ENCODE measurements at regions not wholly inside any gene's neighbourhood (a gene's known extent, or its start where the extent isn't known, plus 50 kb on each side); places are given as distances from the start of the nearest gene placed in this dataset.

DNA sequence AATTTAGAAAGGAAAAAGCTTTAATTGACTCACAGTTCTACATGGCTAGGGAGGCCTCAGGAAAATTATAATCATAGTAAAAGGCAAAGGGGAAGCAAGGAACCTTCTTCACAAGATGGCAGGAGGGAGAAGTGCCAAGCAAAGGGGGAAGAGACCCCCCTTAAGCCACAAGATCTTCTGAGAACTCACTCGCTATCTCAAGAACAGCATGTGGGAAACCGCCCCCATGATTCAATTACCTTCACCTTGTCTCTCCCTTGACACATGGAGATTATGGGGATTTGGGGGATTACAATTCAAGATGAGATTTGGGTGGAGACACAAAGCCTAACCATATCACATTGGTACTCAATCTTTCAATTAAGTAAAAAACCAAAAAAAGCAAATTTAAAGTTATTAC lies 1778.7 kb upstream of the MIR17HG start:
- Histone ChIP-seq H3K27ac (ENCODE audit: extremely low read depth, low read depth, low read length) (no peak overlapping the region), H3K9ac (ENCODE audit: insufficient read depth in 1 of 2, low read depth in 2 of 2, low read length in 2 of 2) (no peak overlapping the region), H3K4me1 (replicated peaks in 1 of 2; ENCODE audit: control insufficient read depth in 2 of 2, insufficient read depth in 2 of 2, low read length in 2 of 2) (no peaks in the 10 kb centered on the region), H3K4me3 (no peak overlapping the region), H3K4me2 (ENCODE audit: insufficient read depth, low read length) (no peak overlapping the region), H3K9me1 (ENCODE audit: control insufficient read depth, insufficient read depth, low read length) (no peaks in the 10 kb centered on the region), H3K36me3 (ENCODE audit: control insufficient read depth, insufficient read depth, low read length) (no peaks in the 10 kb centered on the region), H3K9me3 (replicated peaks; ENCODE audit: control insufficient read depth, insufficient read depth, low read depth, low read length) (no peaks in the 10 kb centered on the region), H4K20me1 (replicated peaks; ENCODE audit: control insufficient read depth, insufficient read depth, low read length) (no peaks in the 10 kb centered on the region), H3K79me2 (ENCODE audit: control insufficient read depth, insufficient read depth, low read length) (no peaks in the 10 kb centered on the region), H3K27me3 (ENCODE audit: control insufficient read depth in 2 of 2, insufficient read depth in 2 of 2, low read length in 2 of 2) (no peaks in the 10 kb centered on the region), H2AFZ (ENCODE audit: low read depth, low read length) (no peak overlapping the region)
- 0% methylated on average over 2 of the region's 2 CpGs for WGBS (ENCODE audit: insufficient coverage, low coverage, missing lambda C conversion rate)
- no peak for DNase-seq (ENCODE audit: extremely low read depth in 1 of 4, low spot score in 3 of 4)
- ATAC-seq = no peak
- POLR2A ChIA-PET = no interaction called here
- in situ Hi-C loops (cut with MboI) = no loop called here
- intact Hi-C loops (cut with micrococcal nuclease) = no loop called here
- CTCF ChIA-PET (ENCODE audit: low intra/inter-chr PET ratio) = no interaction called here
- no TSS peak for BruUV-seq (replicated peaks)
- TF ChIP-seq ZNF695 (CRISPR knock-in tag; IDR thresholded peaks at IDR 0.05) (no peak), SOX6 (IDR thresholded peaks at IDR 0.05) (no peak), GTF2A2 (tag; IDR thresholded peaks at IDR 0.05) (no peak), ZNF175 (CRISPR knock-in tag; IDR thresholded peaks at IDR 0.05; ENCODE audit: low read depth) (no peak), MYC (IDR thresholded peaks at IDR 0.05; ENCODE audit: low read depth, low read length) (no peak), MYC (CRISPR knock-in tag; IDR thresholded peaks at IDR 0.05; ENCODE audit: borderline replicate concordance, low read depth) (no peak)
- no peak for FAIRE-seq

DNA sequence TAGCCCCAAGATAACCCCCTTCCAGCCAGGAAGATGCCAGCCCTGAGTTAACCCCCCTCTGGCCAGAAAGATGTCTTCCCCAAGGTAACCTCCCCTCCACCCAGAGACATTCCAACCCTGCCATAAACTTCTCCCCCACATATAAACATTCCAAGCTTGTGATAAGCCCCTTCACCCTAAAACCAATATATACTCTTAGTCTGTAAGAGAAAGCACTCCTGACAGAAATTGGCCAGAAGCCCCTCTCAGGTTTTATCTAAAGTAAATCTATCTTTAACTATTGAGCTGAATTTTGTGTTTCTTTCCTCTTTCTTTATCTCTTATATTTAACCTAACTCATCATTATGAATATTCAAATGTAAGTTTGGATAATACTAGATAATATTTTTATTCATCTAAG lies 1775.8 kb upstream of the MIR17HG start:
- POLR2A ChIA-PET = no interaction called here

More for the DNA sequence above, 1775.8 kb upstream of the MIR17HG start:
- H3K27me3 ChIP-seq (ENCODE audit: control insufficient read depth in 2 of 2, insufficient read depth in 2 of 2, low read length in 2 of 2) = no peaks in the 10 kb centered on the region
- no peak overlapping the region for H3K9ac ChIP-seq (ENCODE audit: insufficient read depth in 1 of 2, low read depth in 2 of 2, low read length in 2 of 2)
- BruUV-seq (replicated peaks) = no TSS peak
- TF ChIP-seq GATAD2A (IDR thresholded peaks at IDR 0.05) (no peak), ZNF146 (CRISPR knock-in tag; IDR thresholded peaks at IDR 0.05; ENCODE audit: unreplicated experiment) (no peak), PTRF (tag; IDR thresholded peaks at IDR 0.05) (no peak), SRSF3 (IDR thresholded peaks at IDR 0.05; ENCODE audit: insufficient read depth, low read length) (no peak), ZNF212 (CRISPR knock-in tag; IDR thresholded peaks at IDR 0.05) (no peak), EGR1 (conservative IDR thresholded peaks at IDR 0.05) (no peak)
- TF ChIP-seq, protein P1, sequence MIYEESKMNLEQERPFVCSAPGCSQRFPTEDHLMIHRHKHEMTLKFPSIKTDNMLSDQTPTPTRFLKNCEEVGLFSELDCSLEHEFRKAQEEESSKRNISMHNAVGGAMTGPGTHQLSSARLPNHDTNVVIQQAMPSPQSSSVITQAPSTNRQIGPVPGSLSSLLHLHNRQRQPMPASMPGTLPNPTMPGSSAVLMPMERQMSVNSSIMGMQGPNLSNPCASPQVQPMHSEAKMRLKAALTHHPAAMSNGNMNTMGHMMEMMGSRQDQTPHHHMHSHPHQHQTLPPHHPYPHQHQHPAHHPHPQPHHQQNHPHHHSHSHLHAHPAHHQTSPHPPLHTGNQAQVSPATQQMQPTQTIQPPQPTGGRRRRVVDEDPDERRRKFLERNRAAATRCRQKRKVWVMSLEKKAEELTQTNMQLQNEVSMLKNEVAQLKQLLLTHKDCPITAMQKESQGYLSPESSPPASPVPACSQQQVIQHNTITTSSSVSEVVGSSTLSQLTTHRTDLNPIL (CRISPR knock-in tag; IDR thresholded peaks at IDR 0.05) = no peak
- ATAC-seq (no peak), FAIRE-seq (no peak), DNase-seq (ENCODE audit: extremely low read depth in 1 of 4, low spot score in 3 of 4) (no peak)
- H3K4me3 ChIP-seq = no peak overlapping the region
- no peak overlapping the region for H2AFZ ChIP-seq (ENCODE audit: low read depth, low read length)
- no peaks in the 10 kb centered on the region for H3K4me1 ChIP-seq (replicated peaks in 1 of 2; ENCODE audit: control insufficient read depth in 2 of 2, insufficient read depth in 2 of 2, low read length in 2 of 2)
- H4K20me1 ChIP-seq (replicated peaks; ENCODE audit: control insufficient read depth, insufficient read depth, low read length) = no peaks in the 10 kb centered on the region
- CTCF ChIA-PET (ENCODE audit: low intra/inter-chr PET ratio) = no interaction called here
- H3K36me3 ChIP-seq (ENCODE audit: control insufficient read depth, insufficient read depth, low read length) = no peaks in the 10 kb centered on the region
- H3K4me2 ChIP-seq (ENCODE audit: insufficient read depth, low read length) = no peak overlapping the region
- no peaks in the 10 kb centered on the region for H3K79me2 ChIP-seq (ENCODE audit: control insufficient read depth, insufficient read depth, low read length)
- H3K27ac ChIP-seq (ENCODE audit: extremely low read depth, low read depth, low read length) = no peak overlapping the region
- intact Hi-C loops (cut with micrococcal nuclease) = no loop called here
- no peaks in the 10 kb centered on the region for H3K9me1 ChIP-seq (ENCODE audit: control insufficient read depth, insufficient read depth, low read length)
- H3K9me3 ChIP-seq (replicated peaks; ENCODE audit: control insufficient read depth, insufficient read depth, low read depth, low read length) = no peaks in the 10 kb centered on the region
- in situ Hi-C loops (cut with MboI) = no loop called here

All from K562 (cell line).